ENCODE measurements at regions not wholly inside any gene's neighbourhood (a gene's known extent, or its start where the extent isn't known, plus 50 kb on each side); places are given as distances from the start of the nearest gene placed in this dataset.

DNA sequence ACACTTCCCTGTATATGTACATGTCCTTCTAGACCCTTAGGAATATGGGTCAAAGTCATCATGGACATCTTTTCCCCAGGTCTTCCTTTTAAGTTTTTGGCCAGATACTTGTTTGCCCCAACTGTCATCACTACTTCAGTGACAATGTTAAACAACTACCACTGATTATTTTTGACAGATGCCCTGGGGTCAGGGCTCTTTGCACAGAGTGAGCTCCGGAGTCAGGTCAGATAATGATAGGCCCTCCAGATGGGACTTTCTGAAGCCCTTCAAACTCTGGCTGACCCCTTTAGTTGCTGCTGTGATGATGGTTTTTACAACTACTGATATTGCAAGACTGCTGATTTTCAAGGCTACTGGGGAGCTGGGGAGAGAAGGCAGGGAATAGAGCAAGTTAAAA, 449.4 kb upstream of the HS6ST1 start:
- no peak for TF ChIP-seq EZH2 (IDR thresholded peaks at IDR 0.05; ENCODE audit: borderline replicate concordance, low read depth, low read length, poor library complexity, severe bottlenecking)
- TF ChIP-seq, protein P1, sequence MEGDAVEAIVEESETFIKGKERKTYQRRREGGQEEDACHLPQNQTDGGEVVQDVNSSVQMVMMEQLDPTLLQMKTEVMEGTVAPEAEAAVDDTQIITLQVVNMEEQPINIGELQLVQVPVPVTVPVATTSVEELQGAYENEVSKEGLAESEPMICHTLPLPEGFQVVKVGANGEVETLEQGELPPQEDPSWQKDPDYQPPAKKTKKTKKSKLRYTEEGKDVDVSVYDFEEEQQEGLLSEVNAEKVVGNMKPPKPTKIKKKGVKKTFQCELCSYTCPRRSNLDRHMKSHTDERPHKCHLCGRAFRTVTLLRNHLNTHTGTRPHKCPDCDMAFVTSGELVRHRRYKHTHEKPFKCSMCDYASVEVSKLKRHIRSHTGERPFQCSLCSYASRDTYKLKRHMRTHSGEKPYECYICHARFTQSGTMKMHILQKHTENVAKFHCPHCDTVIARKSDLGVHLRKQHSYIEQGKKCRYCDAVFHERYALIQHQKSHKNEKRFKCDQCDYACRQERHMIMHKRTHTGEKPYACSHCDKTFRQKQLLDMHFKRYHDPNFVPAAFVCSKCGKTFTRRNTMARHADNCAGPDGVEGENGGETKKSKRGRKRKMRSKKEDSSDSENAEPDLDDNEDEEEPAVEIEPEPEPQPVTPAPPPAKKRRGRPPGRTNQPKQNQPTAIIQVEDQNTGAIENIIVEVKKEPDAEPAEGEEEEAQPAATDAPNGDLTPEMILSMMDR (conservative IDR thresholded peaks at IDR 0.05; ENCODE audit: low read depth, low read length): no peak

All from A673 (cell line).